MCF 10A (cell line): ENCODE measurements at regions not wholly inside any gene's neighbourhood (a gene's known extent, or its start where the extent isn't known, plus 50 kb on each side); places are given as distances from the start of the nearest gene placed in this dataset.
A peak's percentile ranks its signal among the peaks of the same experiment; 100 is the strongest.
"Not testable (repeated sequence)": the region's sequence is repeated elsewhere in the genome, so short reads cannot be mapped to it uniquely, and the experiment has no call there.

Source experiments
- BruUV-seq: library from RNA; stranded (reverse); fragments of 400-500 nt; replicated peaks from 2 replicates; lab custom pipeline; 2021; lab: Mats Ljungman, UMichigan
- CTCF ChIA-PET: fragments of 300-600 bp; sonication (Branson Sonifier 250); formaldehyde crosslinking; extraction: SDS; loops from one replicate; lab custom pipeline; 2021; ENCODE audit warnings: antibody characterized with exemption, inconsistent platforms; lab: Yijun Ruan, JAX
- POLR2A ChIA-PET: fragments of 300-600, 350-650 bp; sonication (Branson Sonifier 250); formaldehyde crosslinking; extraction: SDS; loops from one replicate; lab custom pipeline; 2020; ENCODE audit warnings: antibody characterized with exemption, inconsistent platforms; lab: Yijun Ruan, JAX
- DNase-seq: peaks from one replicate; pipeline ENCODE4 v3.0.0-alpha.2; 2018; ENCODE audit not compliant: unreplicated experiment
- H3K27ac Mint-ChIP-seq: one replicate; pipeline ENCODE4 v1.8.0; 2022; ENCODE audit warnings: mild to moderate bottlenecking, low read depth, mixed read lengths; ENCODE audit not compliant: unreplicated experiment
- H3K27me3 Mint-ChIP-seq: one replicate; pipeline ENCODE4 v1.8.0; 2022; ENCODE audit warnings: mixed read lengths; ENCODE audit not compliant: insufficient read depth, unreplicated experiment
- H3K36me3 Mint-ChIP-seq: one replicate; pipeline ENCODE4 v1.8.0; 2022; ENCODE audit warnings: mild to moderate bottlenecking, moderate library complexity, mixed read lengths; ENCODE audit not compliant: insufficient read depth, unreplicated experiment
- H3K4me1 Mint-ChIP-seq: one replicate; pipeline ENCODE4 v1.8.0; 2022; ENCODE audit warnings: mixed read lengths; ENCODE audit not compliant: insufficient read depth, unreplicated experiment
- H3K4me3 Mint-ChIP-seq: one replicate; pipeline ENCODE4 v1.8.0; 2022; ENCODE audit warnings: mild to moderate bottlenecking, moderate library complexity, mixed read lengths; ENCODE audit not compliant: unreplicated experiment
- H3K9me3 Mint-ChIP-seq: one replicate; pipeline ENCODE4 v1.8.0; 2022; ENCODE audit warnings: mixed read lengths; ENCODE audit not compliant: unreplicated experiment
- intact Hi-C: fragments of 100-400 bp; cut with micrococcal nuclease; formaldehyde crosslinking; loops from 2 replicates; pipeline ENCODE4 v1.14.1; 2022
- TF ChIP-seq, protein P1 (sequence below): fragments of 200-600 bp; IDR thresholded peaks from one replicate; pipeline ENCODE4 v1.8.0; 2022; ENCODE audit warnings: antibody characterized with exemption, mild to moderate bottlenecking; ENCODE audit not compliant: unreplicated experiment

DNA sequence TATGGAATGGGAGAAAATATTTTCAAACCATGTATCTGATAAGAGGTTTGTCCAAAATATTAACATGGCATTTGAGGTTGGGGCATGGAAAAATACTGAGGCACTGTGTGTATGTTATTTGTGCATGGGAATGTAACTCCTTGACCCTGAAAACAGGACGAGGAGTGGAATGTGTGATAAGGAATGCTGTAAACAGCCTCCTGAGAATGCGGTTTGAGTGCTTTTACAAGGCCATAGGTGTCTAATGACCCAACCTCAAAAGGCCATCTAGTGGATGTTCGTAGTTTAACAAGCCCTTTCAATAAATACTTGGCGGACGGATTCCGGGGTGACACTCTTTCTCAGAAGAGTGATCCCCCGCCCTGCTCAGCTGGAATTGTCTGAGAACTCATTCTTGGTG is 162.9 kb upstream of the USP9X start:
- Mint-ChIP-seq H3K27ac (no peak overlapping the region), H3K9me3 (no peaks in the 10 kb centered on the region), H3K27me3 (peaks cover 72% of the 10 kb centered on the region), H3K36me3 (no peaks in the 10 kb centered on the region), H3K4me1 (no peaks in the 10 kb centered on the region), H3K4me3 (no peak overlapping the region)
- intact Hi-C loops, result loop anchor here (1.0 to 10.0 kb wide), 4 partner anchors 44 to 271 kb away; no protein-coding TSS in a partner anchor
- DNase-seq, result peak; percentile 69
- CTCF ChIA-PET, result interaction anchor here (0.7 to 1.4 kb wide), 6 partner anchors 25 to 434 kb away, joined by 3 to 6 read pairs (median 4); no protein-coding TSS in a partner anchor
- TF ChIP-seq, protein P1, sequence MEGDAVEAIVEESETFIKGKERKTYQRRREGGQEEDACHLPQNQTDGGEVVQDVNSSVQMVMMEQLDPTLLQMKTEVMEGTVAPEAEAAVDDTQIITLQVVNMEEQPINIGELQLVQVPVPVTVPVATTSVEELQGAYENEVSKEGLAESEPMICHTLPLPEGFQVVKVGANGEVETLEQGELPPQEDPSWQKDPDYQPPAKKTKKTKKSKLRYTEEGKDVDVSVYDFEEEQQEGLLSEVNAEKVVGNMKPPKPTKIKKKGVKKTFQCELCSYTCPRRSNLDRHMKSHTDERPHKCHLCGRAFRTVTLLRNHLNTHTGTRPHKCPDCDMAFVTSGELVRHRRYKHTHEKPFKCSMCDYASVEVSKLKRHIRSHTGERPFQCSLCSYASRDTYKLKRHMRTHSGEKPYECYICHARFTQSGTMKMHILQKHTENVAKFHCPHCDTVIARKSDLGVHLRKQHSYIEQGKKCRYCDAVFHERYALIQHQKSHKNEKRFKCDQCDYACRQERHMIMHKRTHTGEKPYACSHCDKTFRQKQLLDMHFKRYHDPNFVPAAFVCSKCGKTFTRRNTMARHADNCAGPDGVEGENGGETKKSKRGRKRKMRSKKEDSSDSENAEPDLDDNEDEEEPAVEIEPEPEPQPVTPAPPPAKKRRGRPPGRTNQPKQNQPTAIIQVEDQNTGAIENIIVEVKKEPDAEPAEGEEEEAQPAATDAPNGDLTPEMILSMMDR, result peak; percentile 38
- BruUV-seq, result no TSS peak
- POLR2A ChIA-PET, result interaction anchor here (0.6 to 1.5 kb wide), 3 partner anchors 44 to 771 kb away, joined by 3 to 7 read pairs (median 3); no protein-coding TSS in a partner anchor

- H3K27me3 Mint-ChIP-seq, result peaks cover 72% of the 10 kb centered on the region
- POLR2A ChIA-PET, H3K27ac Mint-ChIP-seq, H3K4me1 Mint-ChIP-seq, BruUV-seq, H3K9me3 Mint-ChIP-seq, DNase-seq, H3K36me3 Mint-ChIP-seq, H3K4me3 Mint-ChIP-seq: not testable (repeated sequence)
- intact Hi-C loops, result loop anchor here (10.0 kb wide), 2 partner anchors 132 to 188 kb away; no protein-coding TSS in a partner anchor
- CTCF ChIA-PET, result interaction anchor here (0.6 to 1.0 kb wide), 5 partner anchors 14 to 188 kb away, joined by 3 to 5 read pairs (median 4); no protein-coding TSS in a partner anchor
Measured at GRCh38 chrX:40926739-40927427, 158.4 kb upstream of the USP9X start.

GRCh38 chrX:40928076-40928475 is 157.2 kb upstream of the USP9X start:
- Mint-ChIP-seq H3K27me3 (peaks cover 68% of the 10 kb centered on the region), H3K27ac (no peak overlapping the region)
- TF ChIP-seq, protein P1, result no peak

GRCh38 chrX:40931921-40932320 is 153.3 kb upstream of the USP9X start:
- intact Hi-C loops, result no loop called here
- ChIA-PET POLR2A (interaction anchor here (0.6 to 0.7 kb wide), 2 partner anchors 20 to 191 kb away, joined by 3 read pairs; no protein-coding TSS in a partner anchor), CTCF (interaction anchor here (0.7 to 1.4 kb wide), 2 partner anchors 16 to 183 kb away, joined by 4 to 10 read pairs; no protein-coding TSS in a partner anchor)
- BruUV-seq, result no TSS peak
- H3K4me1 Mint-ChIP-seq, result peaks cover 13% of the 10 kb centered on the region
- peaks cover 48% of the 10 kb centered on the region for H3K27me3 Mint-ChIP-seq
- peak; percentile 49 for DNase-seq
- no peak overlapping the region for H3K27ac Mint-ChIP-seq
- TF ChIP-seq, protein P1, result no peak
- H3K9me3 Mint-ChIP-seq, result no peaks in the 10 kb centered on the region
- no peak overlapping the region for H3K4me3 Mint-ChIP-seq
- no peaks in the 10 kb centered on the region for H3K36me3 Mint-ChIP-seq

More at GRCh38 chrX:40928076-40928475, 157.2 kb upstream of the USP9X start:
- no TSS peak for BruUV-seq
- POLR2A ChIA-PET, result no interaction called here
- Mint-ChIP-seq H3K4me3 (no peak overlapping the region), H3K36me3 (no peaks in the 10 kb centered on the region), H3K4me1 (peaks cover 8% of the 10 kb centered on the region), H3K9me3 (no peaks in the 10 kb centered on the region)
- CTCF ChIA-PET, result no interaction called here
- no peak for DNase-seq
- intact Hi-C loops, result loop anchor here (10.0 kb wide), 2 partner anchors 133 to 187 kb away; no protein-coding TSS in a partner anchor
